ENCODE measurements at regions not wholly inside any gene's neighbourhood (a gene's known extent, or its start where the extent isn't known, plus 50 kb on each side); places are given as distances from the start of the nearest gene placed in this dataset.

DNA sequence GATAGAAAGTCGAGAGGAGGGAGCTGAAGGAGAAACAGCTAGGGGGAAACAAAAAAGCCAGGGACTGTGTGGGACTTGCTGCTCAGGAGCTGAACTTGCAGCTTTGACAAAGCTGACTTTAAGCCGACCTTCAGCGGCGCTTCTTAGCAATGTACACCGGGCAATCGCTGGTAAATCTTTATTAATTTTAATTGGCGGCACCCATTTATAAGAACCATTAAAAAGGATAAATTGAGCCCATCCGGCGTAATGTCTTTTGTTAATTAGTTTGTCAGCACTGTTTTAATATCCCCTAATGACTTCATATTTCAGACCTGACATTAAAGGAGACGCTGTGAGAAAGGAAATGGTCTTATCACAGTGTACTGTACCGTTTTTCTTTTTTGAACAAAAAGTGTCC, 86.2 kb upstream of the VASH1 start:
- H3K4me1 ChIP-seq (replicated peaks; ENCODE audit: insufficient read depth) = no peaks in the 10 kb centered on the region
- no peaks in the 10 kb centered on the region for H3F3A ChIP-seq (ENCODE audit: insufficient read depth, low read depth)
- no peaks in the 10 kb centered on the region for H3K79me2 ChIP-seq (ENCODE audit: low read depth)
- no peak overlapping the region for H3K4me3 ChIP-seq
- TF ChIP-seq EZH2 (IDR thresholded peaks at IDR 0.05; ENCODE audit: low read depth) = 0 out of 2 replicates have a peak, but pooled peaks have one; percentile 88
- TF ChIP-seq, protein P1, sequence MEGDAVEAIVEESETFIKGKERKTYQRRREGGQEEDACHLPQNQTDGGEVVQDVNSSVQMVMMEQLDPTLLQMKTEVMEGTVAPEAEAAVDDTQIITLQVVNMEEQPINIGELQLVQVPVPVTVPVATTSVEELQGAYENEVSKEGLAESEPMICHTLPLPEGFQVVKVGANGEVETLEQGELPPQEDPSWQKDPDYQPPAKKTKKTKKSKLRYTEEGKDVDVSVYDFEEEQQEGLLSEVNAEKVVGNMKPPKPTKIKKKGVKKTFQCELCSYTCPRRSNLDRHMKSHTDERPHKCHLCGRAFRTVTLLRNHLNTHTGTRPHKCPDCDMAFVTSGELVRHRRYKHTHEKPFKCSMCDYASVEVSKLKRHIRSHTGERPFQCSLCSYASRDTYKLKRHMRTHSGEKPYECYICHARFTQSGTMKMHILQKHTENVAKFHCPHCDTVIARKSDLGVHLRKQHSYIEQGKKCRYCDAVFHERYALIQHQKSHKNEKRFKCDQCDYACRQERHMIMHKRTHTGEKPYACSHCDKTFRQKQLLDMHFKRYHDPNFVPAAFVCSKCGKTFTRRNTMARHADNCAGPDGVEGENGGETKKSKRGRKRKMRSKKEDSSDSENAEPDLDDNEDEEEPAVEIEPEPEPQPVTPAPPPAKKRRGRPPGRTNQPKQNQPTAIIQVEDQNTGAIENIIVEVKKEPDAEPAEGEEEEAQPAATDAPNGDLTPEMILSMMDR (conservative IDR thresholded peaks at IDR 0.05) = no peak
- intact Hi-C loops (cut with micrococcal nuclease; ENCODE audit: unreplicated experiment) = no loop called here
- no TSS peak for BruUV-seq (replicated peaks)
- ChIA-PET POLR2A (ENCODE audit: unreplicated experiment) (no interaction called here), CTCF (no interaction called here)
- H4K20me1 ChIP-seq (ENCODE audit: insufficient read depth) = no peaks in the 10 kb centered on the region
- no peak overlapping the region for H3K27ac ChIP-seq
- H3K9me3 ChIP-seq (ENCODE audit: insufficient read depth, low read depth) = 0 out of 2 replicates have a peak, but pooled peaks cover 2% of the 10 kb centered on the region
- no peak overlapping the region for H3K4me2 ChIP-seq
- DNase-seq = no peak
- H3K36me3 ChIP-seq (ENCODE audit: low read depth) = no peaks in the 10 kb centered on the region
- H3K27me3 ChIP-seq (ENCODE audit: insufficient read depth, low read depth) = peaks cover 95% of the 10 kb centered on the region
- no peaks in the 10 kb centered on the region for H3K9me2 ChIP-seq (ENCODE audit: insufficient read depth)
- no peak overlapping the region for H2AFZ ChIP-seq

DNA sequence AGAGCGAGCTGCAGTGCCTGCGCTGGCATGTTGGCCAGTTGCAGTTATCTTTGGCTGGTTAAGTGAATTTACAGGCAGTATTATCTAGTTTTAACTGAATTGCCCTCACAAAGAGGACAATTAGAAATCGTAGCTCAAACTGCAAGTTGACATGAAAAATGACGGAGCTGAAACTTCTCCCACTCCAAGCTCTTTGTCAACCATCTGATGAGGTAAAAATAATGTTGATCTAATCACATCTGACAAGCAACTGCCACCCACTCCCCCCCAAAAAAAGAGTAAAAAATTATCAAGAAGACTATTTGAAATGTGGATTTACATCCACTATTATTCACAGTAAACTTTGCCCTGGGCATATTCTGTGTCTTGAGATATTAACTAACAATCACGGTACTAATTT, 84.7 kb upstream of the VASH1 start:
- 0 out of 2 replicates have a peak, but pooled peaks cover 3% of the 10 kb centered on the region for H3K9me3 ChIP-seq (ENCODE audit: insufficient read depth, low read depth)
- no peak overlapping the region for H2AFZ ChIP-seq
- no peaks in the 10 kb centered on the region for H3K79me2 ChIP-seq (ENCODE audit: low read depth)
- intact Hi-C loops (cut with micrococcal nuclease; ENCODE audit: unreplicated experiment) = no loop called here
- no peaks in the 10 kb centered on the region for H3K36me3 ChIP-seq (ENCODE audit: low read depth)
- no TSS peak for BruUV-seq (replicated peaks)
- no peaks in the 10 kb centered on the region for H3F3A ChIP-seq (ENCODE audit: insufficient read depth, low read depth)
- TF ChIP-seq, protein P1 (conservative IDR thresholded peaks at IDR 0.05) = no peak
- TF ChIP-seq EZH2 (IDR thresholded peaks at IDR 0.05; ENCODE audit: low read depth) = no peak
- peaks cover 86% of the 10 kb centered on the region for H3K27me3 ChIP-seq (ENCODE audit: insufficient read depth, low read depth)
- DNase-seq = no peak
- no peaks in the 10 kb centered on the region for H3K4me1 ChIP-seq (replicated peaks; ENCODE audit: insufficient read depth)
- no peaks in the 10 kb centered on the region for H3K9me2 ChIP-seq (ENCODE audit: insufficient read depth)
- no peak overlapping the region for H3K4me3 ChIP-seq
- H3K4me2 ChIP-seq = no peak overlapping the region
- POLR2A ChIA-PET (ENCODE audit: unreplicated experiment) = no interaction called here
- no peaks in the 10 kb centered on the region for H4K20me1 ChIP-seq (ENCODE audit: insufficient read depth)
- H3K27ac ChIP-seq = no peak overlapping the region
- CTCF ChIA-PET = no interaction called here

DNA sequence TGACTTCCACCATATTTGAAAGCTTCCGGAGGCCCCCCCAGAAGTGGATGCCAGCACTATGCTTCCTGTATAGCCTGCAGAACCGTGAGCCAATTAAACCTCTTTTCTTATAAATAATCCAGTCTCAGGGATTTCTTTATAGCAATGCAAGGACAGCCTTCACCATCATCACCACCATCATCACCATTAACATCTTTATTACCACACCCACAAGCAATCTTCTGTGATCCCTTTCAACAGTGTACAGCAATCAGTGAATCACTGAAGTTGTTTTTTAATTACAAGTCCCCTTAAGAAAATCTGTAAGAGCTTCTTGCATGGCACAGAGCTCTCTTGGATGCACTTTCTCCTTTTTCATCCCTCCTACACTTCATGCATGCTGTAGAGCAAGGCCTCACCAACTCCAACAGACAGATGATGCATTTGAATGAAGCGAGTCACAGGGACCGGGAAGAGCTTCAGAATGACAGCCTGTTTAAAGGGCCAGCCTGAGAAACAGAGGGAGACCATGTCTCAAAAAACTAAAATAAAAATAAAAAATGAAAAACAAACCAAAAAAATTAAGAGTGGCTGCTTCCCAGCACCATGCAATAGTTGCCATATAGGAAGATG, 83.6 kb upstream of the VASH1 start:
- no peaks in the 10 kb centered on the region for H3F3A ChIP-seq (ENCODE audit: insufficient read depth, low read depth)
- BruUV-seq (replicated peaks) = no TSS peak
- no peaks in the 10 kb centered on the region for H3K4me1 ChIP-seq (replicated peaks; ENCODE audit: insufficient read depth)
- 0 out of 2 replicates have a peak, but pooled peaks cover 13% of the 10 kb centered on the region for H3K9me3 ChIP-seq (ENCODE audit: insufficient read depth, low read depth)
- H4K20me1 ChIP-seq (ENCODE audit: insufficient read depth) = no peaks in the 10 kb centered on the region
- POLR2A ChIA-PET (ENCODE audit: unreplicated experiment) = no interaction called here
- no peaks in the 10 kb centered on the region for H3K36me3 ChIP-seq (ENCODE audit: low read depth)
- intact Hi-C loops (cut with micrococcal nuclease; ENCODE audit: unreplicated experiment) = no loop called here
- TF ChIP-seq, protein P1 (conservative IDR thresholded peaks at IDR 0.05) = no peak
- TF ChIP-seq EZH2 (IDR thresholded peaks at IDR 0.05; ENCODE audit: low read depth) = no peak
- H3K4me2 ChIP-seq = no peak overlapping the region
- H3K4me3 ChIP-seq = no peak overlapping the region
- no peaks in the 10 kb centered on the region for H3K9me2 ChIP-seq (ENCODE audit: insufficient read depth)
- no peak overlapping the region for H3K27ac ChIP-seq
- H3K27me3 ChIP-seq (ENCODE audit: insufficient read depth, low read depth) = peaks cover 75% of the 10 kb centered on the region
- no peak for DNase-seq
- CTCF ChIA-PET = no interaction called here
- no peak overlapping the region for H2AFZ ChIP-seq
- no peaks in the 10 kb centered on the region for H3K79me2 ChIP-seq (ENCODE audit: low read depth)

Data from PC-9 (cell line).